Esophagus squamous epithelium (tissue), 4 donors: ENCODE measurements at regions not wholly inside any gene's neighbourhood (a gene's known extent, or its start where the extent isn't known, plus 50 kb on each side); places are given as distances from the start of the nearest gene placed in this dataset.

Experiments
- POLR2A ChIP-seq, 4 donors: fragments of 450-650 bp; IDR thresholded peaks; one replicate each; pipeline ENCODE4 v1.6.1; 2017; ENCODE audit warnings: antibody characterized with exemption in 4 of 4, mild to moderate bottlenecking in 4 of 4, moderate library complexity in 3 of 4
- TF ChIP-seq, protein P1 (sequence below), 6 experiments: fragments of 450-650 bp in 4 of 6; fragments of 200-600 bp in 2 of 6; sonication (generic) in 2 of 6; IDR thresholded peaks; one replicate each; pipeline ENCODE4 v1.5.1; 2016 to 2019; ENCODE audit warnings: antibody characterized with exemption in 6 of 6, mild to moderate bottlenecking in 4 of 6, moderate library complexity in 4 of 6

GRCh38 chr2:48250474-48250844 lies 64.0 kb upstream of the FOXN2 start:
- TF ChIP-seq, protein P1, sequence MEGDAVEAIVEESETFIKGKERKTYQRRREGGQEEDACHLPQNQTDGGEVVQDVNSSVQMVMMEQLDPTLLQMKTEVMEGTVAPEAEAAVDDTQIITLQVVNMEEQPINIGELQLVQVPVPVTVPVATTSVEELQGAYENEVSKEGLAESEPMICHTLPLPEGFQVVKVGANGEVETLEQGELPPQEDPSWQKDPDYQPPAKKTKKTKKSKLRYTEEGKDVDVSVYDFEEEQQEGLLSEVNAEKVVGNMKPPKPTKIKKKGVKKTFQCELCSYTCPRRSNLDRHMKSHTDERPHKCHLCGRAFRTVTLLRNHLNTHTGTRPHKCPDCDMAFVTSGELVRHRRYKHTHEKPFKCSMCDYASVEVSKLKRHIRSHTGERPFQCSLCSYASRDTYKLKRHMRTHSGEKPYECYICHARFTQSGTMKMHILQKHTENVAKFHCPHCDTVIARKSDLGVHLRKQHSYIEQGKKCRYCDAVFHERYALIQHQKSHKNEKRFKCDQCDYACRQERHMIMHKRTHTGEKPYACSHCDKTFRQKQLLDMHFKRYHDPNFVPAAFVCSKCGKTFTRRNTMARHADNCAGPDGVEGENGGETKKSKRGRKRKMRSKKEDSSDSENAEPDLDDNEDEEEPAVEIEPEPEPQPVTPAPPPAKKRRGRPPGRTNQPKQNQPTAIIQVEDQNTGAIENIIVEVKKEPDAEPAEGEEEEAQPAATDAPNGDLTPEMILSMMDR (IDR thresholded peaks at IDR 0.05), result no peak
- no peak for TF ChIP-seq POLR2A (IDR thresholded peaks at IDR 0.05)
